GM19328 (cell line): ENCODE measurements at regions not wholly inside any gene's neighbourhood (a gene's known extent, or its start where the extent isn't known, plus 50 kb on each side); places are given as distances from the start of the nearest gene placed in this dataset.
"Not testable (repeated sequence)": the region's sequence is repeated elsewhere in the genome, so short reads cannot be mapped to it uniquely, and the experiment has no call there.

Experiments
- ATAC-seq: cut with Tn5 transposase; IDR thresholded peaks from one replicate; pipeline ENCODE4 v1.9.1; 2021; ENCODE audit warnings: mild to moderate bottlenecking, moderate library complexity; ENCODE audit not compliant: unreplicated experiment

GRCh38 chr4:181874602-181875001, 368.6 kb upstream of the TENM3 start:
- no peak for ATAC-seq

- no peak for ATAC-seq
These were observed 365.8 kb upstream of the TENM3 start for GRCh38 chr4:181877329-181877848.

GRCh38 chr4:181890031-181890430, 353.2 kb upstream of the TENM3 start:
- no peak for ATAC-seq

GRCh38 chr4:181890911-181891310, 352.3 kb upstream of the TENM3 start:
- ATAC-seq, result no peak

- ATAC-seq, result no peak
These were observed 346.6 kb upstream of the TENM3 start for GRCh38 chr4:181896614-181897013.

- ATAC-seq, result no peak
These were observed 345.3 kb upstream of the TENM3 start for GRCh38 chr4:181897935-181898334.

- ATAC-seq, result not testable (repeated sequence)
These were observed 340.8 kb upstream of the TENM3 start for GRCh38 chr4:181902404-181902803.

- ATAC-seq, result no peak
These were observed 337.5 kb upstream of the TENM3 start for GRCh38 chr4:181905708-181906107.

GRCh38 chr4:181908168-181908567, 335.0 kb upstream of the TENM3 start:
- ATAC-seq, result no peak

- ATAC-seq, result no peak
These were observed 333.8 kb upstream of the TENM3 start for GRCh38 chr4:181909368-181909767.

- no peak for ATAC-seq
These were observed 331.8 kb upstream of the TENM3 start for GRCh38 chr4:181911420-181911819.

- no peak for ATAC-seq
These were observed 309.7 kb upstream of the TENM3 start for GRCh38 chr4:181933471-181933870.

GRCh38 chr4:181938631-181939030, 304.6 kb upstream of the TENM3 start:
- no peak for ATAC-seq

- no peak for ATAC-seq
These were observed 303.8 kb upstream of the TENM3 start for GRCh38 chr4:181939199-181939945.

GRCh38 chr4:181944527-181944926, 298.7 kb upstream of the TENM3 start:
- ATAC-seq, result no peak

GRCh38 chr4:181946902-181947301, 296.3 kb upstream of the TENM3 start:
- no peak for ATAC-seq

- ATAC-seq, result no peak
These were observed 294.3 kb upstream of the TENM3 start for GRCh38 chr4:181948839-181949382.

- ATAC-seq, result no peak
These were observed 293.4 kb upstream of the TENM3 start for GRCh38 chr4:181949704-181950312.

- ATAC-seq, result no peak
These were observed 292.7 kb upstream of the TENM3 start for GRCh38 chr4:181950372-181951127.

GRCh38 chr4:181951265-181951664, 291.9 kb upstream of the TENM3 start:
- ATAC-seq, result no peak

- no peak for ATAC-seq
These were observed 290.7 kb upstream of the TENM3 start for GRCh38 chr4:181952478-181952877.
